Fibroblast of lung (primary cell): ENCODE measurements at regions not wholly inside any gene's neighbourhood (a gene's known extent, or its start where the extent isn't known, plus 50 kb on each side); places are given as distances from the start of the nearest gene placed in this dataset.

Experiments used
- CTCF ChIP-seq, 2 donors: IDR thresholded peaks in 1 of 2; conservative IDR thresholded peaks in 1 of 2; 1 replicate in 1 of 2; 2 replicates in 1 of 2; pipeline ENCODE4 v1.5.1; 2011 to 2012; ENCODE audit warnings: low read length in 2 of 2, control low read depth in 1 of 2, inconsistent platforms in 1 of 2, low read depth in 1 of 2, mild to moderate bottlenecking in 1 of 2
- EZH2 ChIP-seq: IDR thresholded peaks from 2 replicates; pipeline ENCODE4 v1.5.1; 2012; ENCODE audit warnings: low read length, control low read depth, mild to moderate bottlenecking; ENCODE audit errors: missing control alignments

GRCh38 chr12:127690161-127690560, 576.8 kb upstream of the TMEM132C start:
- TF ChIP-seq CTCF (conservative IDR thresholded peaks at IDR 0.05 in 1 of 2, IDR thresholded peaks at IDR 0.05 in 1 of 2; ENCODE audit: low read depth in 1 of 2, low read length in 2 of 2), result peak in 1 of 2 donors; percentile 28
- TF ChIP-seq EZH2, result no peak
